ENCODE measurements at regions not wholly inside any gene's neighbourhood (a gene's known extent, or its start where the extent isn't known, plus 50 kb on each side); places are given as distances from the start of the nearest gene placed in this dataset.

- no peak for TF ChIP-seq REST (IDR thresholded peaks at IDR 0.05; ENCODE audit: borderline replicate concordance in 1 of 2, low read depth in 1 of 2, low read length in 2 of 2)
Observed at GRCh38 chr5:142493875-142494518, 169.2 kb upstream of the SPRY4 start (continued).

GRCh38 chr5:142492781-142493281 is 168.0 kb upstream of the SPRY4 start:
- intact Hi-C loops (cut with micrococcal nuclease; ENCODE audit: unreplicated experiment) (loop anchor here (10.0 kb wide), 1 partner anchor 932 kb away; no protein-coding TSS in a partner anchor), in situ Hi-C loops (cut with HindIII; ENCODE audit: extremely low pct_ligation_motif_present, low pct_unique_long_range_greater_than_20kb) (no loop called here)
- ChIA-PET CTCF (ENCODE audit: low intra/inter-chr PET ratio, low total read pairs) (no interaction called here), POLR2A (interaction anchor here (0.5 kb wide), 1 partner anchor 48 kb away, joined by 3 read pairs; no protein-coding TSS in a partner anchor)
- no peaks in the 10 kb centered on the region for H3K79me2 ChIP-seq (ENCODE audit: insufficient read depth, low read length)
- no peak overlapping the region for H3K4me3 ChIP-seq (replicated peaks in 1 of 3; ENCODE audit: insufficient read depth in 1 of 3, low read depth in 2 of 3, low read length in 3 of 3)
- DNase-seq (ENCODE audit: low spot score) (no peak), ATAC-seq (no peak), FAIRE-seq (no peak)
- H3K4me1 ChIP-seq (ENCODE audit: insufficient read depth, low read length): peaks cover 31% of the 10 kb centered on the region
- H2AFZ ChIP-seq (ENCODE audit: low read length): no peak overlapping the region
- no peaks in the 10 kb centered on the region for H3K9me3 ChIP-seq (ENCODE audit: low read length)
- no peaks in the 10 kb centered on the region for H3K27me3 ChIP-seq (ENCODE audit: control insufficient read depth in 1 of 2, insufficient read depth in 2 of 2, low read length in 2 of 2)
- peaks cover 0 to under 1% of the 10 kb centered on the region in 2 experiments; a peak in 1 of 5 replicates for H3K36me3 ChIP-seq (replicated peaks in 1 of 2; ENCODE audit: control insufficient read depth in 1 of 2, insufficient read depth in 2 of 2, low read length in 2 of 2)
- no TSS peak for BruUV-seq (replicated peaks)
- no peak overlapping the region for H3K4me2 ChIP-seq (ENCODE audit: low read depth, low read length)
- H4K20me1 ChIP-seq (ENCODE audit: insufficient read depth, low read length): no peaks in the 10 kb centered on the region
- H3K9ac ChIP-seq (ENCODE audit: insufficient read depth, low read depth, low read length): no peak overlapping the region
- no peak overlapping the region for H3K27ac ChIP-seq (ENCODE audit: extremely low read length, insufficient read depth, low read length)
- WGBS (ENCODE audit: low lambda C conversion rate): 87% methylated on average over 6 of the region's 6 CpGs
- TF ChIP-seq ZNF253 (CRISPR knock-in tag; IDR thresholded peaks at IDR 0.05; ENCODE audit: borderline replicate concordance) (no peak), ELF4 (CRISPR knock-in tag; IDR thresholded peaks at IDR 0.05; ENCODE audit: borderline replicate concordance) (no peak), U2AF1 (optimal IDR thresholded peaks at IDR 0.05; ENCODE audit: low read depth, low read length) (no peak), ZNF556 (CRISPR knock-in tag; IDR thresholded peaks at IDR 0.05; ENCODE audit: borderline replicate concordance) (no peak), NFE2 (CRISPR knock-in tag; IDR thresholded peaks at IDR 0.05) (no peak), NPAS2 (CRISPR knock-in tag; IDR thresholded peaks at IDR 0.05; ENCODE audit: borderline replicate concordance) (no peak), ZNF296 (CRISPR knock-in tag; conservative IDR thresholded peaks at IDR 0.05) (no peak), ETV5 (CRISPR knock-in tag; IDR thresholded peaks at IDR 0.05; ENCODE audit: borderline replicate concordance) (no peak), ARID3A (IDR thresholded peaks at IDR 0.05; ENCODE audit: low read depth, low read length) (no peak), MAF1 (CRISPR knock-in tag; IDR thresholded peaks at IDR 0.05; ENCODE audit: borderline replicate concordance) (no peak), DNMT3B (CRISPR knock-in tag; conservative IDR thresholded peaks at IDR 0.05) (no peak)
- TF ChIP-seq, protein P1, sequence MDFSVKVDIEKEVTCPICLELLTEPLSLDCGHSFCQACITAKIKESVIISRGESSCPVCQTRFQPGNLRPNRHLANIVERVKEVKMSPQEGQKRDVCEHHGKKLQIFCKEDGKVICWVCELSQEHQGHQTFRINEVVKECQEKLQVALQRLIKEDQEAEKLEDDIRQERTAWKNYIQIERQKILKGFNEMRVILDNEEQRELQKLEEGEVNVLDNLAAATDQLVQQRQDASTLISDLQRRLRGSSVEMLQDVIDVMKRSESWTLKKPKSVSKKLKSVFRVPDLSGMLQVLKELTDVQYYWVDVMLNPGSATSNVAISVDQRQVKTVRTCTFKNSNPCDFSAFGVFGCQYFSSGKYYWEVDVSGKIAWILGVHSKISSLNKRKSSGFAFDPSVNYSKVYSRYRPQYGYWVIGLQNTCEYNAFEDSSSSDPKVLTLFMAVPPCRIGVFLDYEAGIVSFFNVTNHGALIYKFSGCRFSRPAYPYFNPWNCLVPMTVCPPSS (IDR thresholded peaks at IDR 0.05): no peak
- TF ChIP-seq, protein P2, sequence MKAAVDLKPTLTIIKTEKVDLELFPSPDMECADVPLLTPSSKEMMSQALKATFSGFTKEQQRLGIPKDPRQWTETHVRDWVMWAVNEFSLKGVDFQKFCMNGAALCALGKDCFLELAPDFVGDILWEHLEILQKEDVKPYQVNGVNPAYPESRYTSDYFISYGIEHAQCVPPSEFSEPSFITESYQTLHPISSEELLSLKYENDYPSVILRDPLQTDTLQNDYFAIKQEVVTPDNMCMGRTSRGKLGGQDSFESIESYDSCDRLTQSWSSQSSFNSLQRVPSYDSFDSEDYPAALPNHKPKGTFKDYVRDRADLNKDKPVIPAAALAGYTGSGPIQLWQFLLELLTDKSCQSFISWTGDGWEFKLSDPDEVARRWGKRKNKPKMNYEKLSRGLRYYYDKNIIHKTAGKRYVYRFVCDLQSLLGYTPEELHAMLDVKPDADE (CRISPR knock-in tag; IDR thresholded peaks at IDR 0.05): no peak
